Keratinocyte (primary cell): ENCODE measurements at regions not wholly inside any gene's neighbourhood (a gene's known extent, or its start where the extent isn't known, plus 50 kb on each side); places are given as distances from the start of the nearest gene placed in this dataset.

Experiments used
- DNase-seq: peaks from one replicate; pipeline ENCODE4 v3.0.0-alpha.2; 2011; ENCODE audit warnings: low read depth, missing footprints, low spot score
- FAIRE-seq: peaks from 2 replicates; lab custom pipeline; 2011; peaks lifted over from hg19 to GRCh38; lab: Jason Lieb, UNC
- H2AFZ ChIP-seq: 2 replicates; pipeline ENCODE4 v1.6.0; 2012; ENCODE audit warnings: low read length, control low read depth, inconsistent platforms; ENCODE audit not compliant: control insufficient read depth
- H3K27ac ChIP-seq: 2 replicates; pipeline ENCODE4 v1.5.1; 2011; ENCODE audit warnings: low read length; ENCODE audit not compliant: control insufficient read depth, insufficient read depth
- H3K27me3 ChIP-seq: 3 replicates; pipeline ENCODE4 v1.6.0; 2011; ENCODE audit warnings: low read length; ENCODE audit not compliant: control insufficient read depth, insufficient read depth; ENCODE audit errors: extremely low read depth
- H3K36me3 ChIP-seq, 2 experiments: 2 replicates in 1 of 2; 3 replicates in 1 of 2; pipeline ENCODE4 v1.5.1; 2011; ENCODE audit warnings: low read length in 2 of 2, mild to moderate bottlenecking in 1 of 2; ENCODE audit not compliant: control insufficient read depth in 2 of 2, insufficient read depth in 2 of 2; ENCODE audit errors: extremely low read depth in 1 of 2
- H3K4me1 ChIP-seq: 3 replicates; pipeline ENCODE4 v1.5.1; 2011; ENCODE audit warnings: low read length; ENCODE audit not compliant: control insufficient read depth, insufficient read depth; ENCODE audit errors: extremely low read depth
- H3K4me2 ChIP-seq: 3 replicates; pipeline ENCODE4 v1.6.0; 2011; ENCODE audit warnings: low read depth, low read length; ENCODE audit not compliant: control insufficient read depth, insufficient read depth; ENCODE audit errors: extremely low read depth
- H3K4me3 ChIP-seq, 3 experiments: fragments of 200-600 bp in 1 of 3; sonication (generic) in 1 of 3; 2 replicates in 2 of 3; 3 replicates in 1 of 3; pipeline ENCODE4 v1.5.1; 2011 to 2016; ENCODE audit warnings: low read length in 3 of 3, mild to moderate bottlenecking in 3 of 3, control low read depth in 2 of 3, inconsistent platforms in 1 of 3, low read depth in 1 of 3, mixed read lengths in 1 of 3, mixed run types in 1 of 3, moderate library complexity in 1 of 3; ENCODE audit not compliant: control insufficient read depth in 2 of 3, insufficient read depth in 2 of 3; ENCODE audit errors: extremely low read depth in 1 of 3
- H3K79me2 ChIP-seq: 2 replicates; pipeline ENCODE4 v1.6.0; 2012; ENCODE audit warnings: low read length; ENCODE audit not compliant: control insufficient read depth, insufficient read depth
- H3K9ac ChIP-seq: 3 replicates; pipeline ENCODE4 v1.6.0; 2011; ENCODE audit warnings: low read length; ENCODE audit not compliant: control insufficient read depth, insufficient read depth; ENCODE audit errors: extremely low read depth
- H3K9me1 ChIP-seq: 3 replicates; pipeline ENCODE4 v1.6.0; 2011; ENCODE audit warnings: low read length; ENCODE audit not compliant: control insufficient read depth, insufficient read depth; ENCODE audit errors: extremely low read depth
- H3K9me3 ChIP-seq: 2 replicates; pipeline ENCODE4 v1.5.1; 2012; ENCODE audit warnings: low read depth, low read length; ENCODE audit not compliant: control insufficient read depth
- H4K20me1 ChIP-seq: 3 replicates; pipeline ENCODE4 v1.6.0; 2011; ENCODE audit warnings: low read length; ENCODE audit not compliant: control insufficient read depth, insufficient read depth; ENCODE audit errors: extremely low read depth
- CTCF ChIP-seq, 3 experiments: IDR thresholded peaks in 1 of 3; conservative IDR thresholded peaks in 1 of 3; optimal IDR thresholded peaks in 1 of 3; 2 replicates in 2 of 3; 3 replicates in 1 of 3; pipeline versions ENCODE3 to v1.5.1; 2011; ENCODE audit warnings: low read length in 3 of 3, mild to moderate bottlenecking in 3 of 3, moderate library complexity in 2 of 3, control low read depth in 1 of 3, inconsistent platforms in 1 of 3; ENCODE audit not compliant: insufficient read depth in 2 of 3; ENCODE audit errors: extremely low read depth in 1 of 3
- EZH2 ChIP-seq: IDR thresholded peaks from one replicate; pipeline ENCODE4 v1.6.1; 2012; ENCODE audit warnings: inconsistent platforms, mild to moderate bottlenecking, low read length, moderate library complexity
- dilution Hi-C: fragments of 300-500 bp; cut with MboI; formaldehyde crosslinking; loops from one replicate; pipeline ENCODE4 v1.7.0; 2020; ENCODE audit warnings: low sequenced_read_pairs; ENCODE audit not compliant: extremely low pct_ligation_motif_present

GRCh38 chr6:11370191-11371018 is 137.9 kb upstream of the NEDD9 start:
- H3K27me3 ChIP-seq: no peaks in the 10 kb centered on the region
- H3K9me1 ChIP-seq: no peaks in the 10 kb centered on the region
- no peaks in the 10 kb centered on the region for H4K20me1 ChIP-seq
- no peak overlapping the region for H3K4me3 ChIP-seq
- no peak overlapping the region for H3K4me2 ChIP-seq
- no peaks in the 10 kb centered on the region for H3K79me2 ChIP-seq
- no peak overlapping the region for H3K27ac ChIP-seq
- no peak for TF ChIP-seq CTCF (optimal IDR thresholded peaks at IDR 0.05 in 1 of 3, IDR thresholded peaks at IDR 0.05 in 1 of 3, conservative IDR thresholded peaks at IDR 0.05 in 1 of 3; ENCODE audit: extremely low read depth in 1 of 3, insufficient read depth in 2 of 3, low read length in 3 of 3)
- TF ChIP-seq EZH2: no peak
- no peaks in the 10 kb centered on the region for H3K9me3 ChIP-seq
- dilution Hi-C loops: no loop called here
- H3K36me3 ChIP-seq: no peaks in the 10 kb centered on the region
- peaks cover 25% of the 10 kb centered on the region for H3K4me1 ChIP-seq
- FAIRE-seq (no peak), DNase-seq (no peak)
- H3K9ac ChIP-seq: no peak overlapping the region
- no peak overlapping the region for H2AFZ ChIP-seq

- peaks cover 34% of the 10 kb centered on the region for H3K4me1 ChIP-seq
- FAIRE-seq (peak; percentile 93), DNase-seq (no peak)
- H2AFZ ChIP-seq: no peak overlapping the region
- TF ChIP-seq CTCF (optimal IDR thresholded peaks at IDR 0.05 in 1 of 3, IDR thresholded peaks at IDR 0.05 in 1 of 3, conservative IDR thresholded peaks at IDR 0.05 in 1 of 3; ENCODE audit: extremely low read depth in 1 of 3, insufficient read depth in 2 of 3, low read length in 3 of 3) (no peak), EZH2 (no peak)
- H4K20me1 ChIP-seq: no peaks in the 10 kb centered on the region
- H3K4me3 ChIP-seq: no peak overlapping the region
- H3K36me3 ChIP-seq: no peaks in the 10 kb centered on the region
- H3K9ac ChIP-seq: no peak overlapping the region
- no peak overlapping the region for H3K4me2 ChIP-seq
- H3K9me3 ChIP-seq: no peaks in the 10 kb centered on the region
- dilution Hi-C loops: no loop called here
- no peaks in the 10 kb centered on the region for H3K79me2 ChIP-seq
- H3K9me1 ChIP-seq: no peaks in the 10 kb centered on the region
- H3K27ac ChIP-seq: peak overlapping the region; percentile 58
- no peaks in the 10 kb centered on the region for H3K27me3 ChIP-seq
Measured at GRCh38 chr6:11368760-11369159, 136.3 kb upstream of the NEDD9 start.
